NCI-H146 treated with DMSO at 0.1 percent for 48 hours (cell line): ENCODE measurements at regions not wholly inside any gene's neighbourhood (a gene's known extent, or its start where the extent isn't known, plus 50 kb on each side); places are given as distances from the start of the nearest gene placed in this dataset.

Source experiments
- DNase-seq: peaks from one replicate; lab custom pipeline; 2025; ENCODE audit not compliant: unreplicated experiment; lab: John Stamatoyannopoulos, UW

GRCh38 chr11:134915881-134916280 is 503.8 kb upstream of the B3GAT1 start:
- no peak for DNase-seq

GRCh38 chr11:134915212-134915611 is 503.2 kb upstream of the B3GAT1 start:
- no peak for DNase-seq

GRCh38 chr11:134913999-134914590 is 502.1 kb upstream of the B3GAT1 start:
- DNase-seq: no peak

GRCh38 chr11:134913391-134913790 is 501.3 kb upstream of the B3GAT1 start:
- DNase-seq: no peak

- no peak for DNase-seq
Measured at GRCh38 chr11:134911514-134912180, 499.6 kb upstream of the B3GAT1 start.

- no peak for DNase-seq
Measured at GRCh38 chr11:134908583-134908982, 496.5 kb upstream of the B3GAT1 start.

- DNase-seq: no peak
Measured at GRCh38 chr11:134907636-134908035, 495.6 kb upstream of the B3GAT1 start.

- no peak for DNase-seq
Measured at GRCh38 chr11:134906356-134906955, 494.4 kb upstream of the B3GAT1 start.

GRCh38 chr11:134905928-134906327 is 493.9 kb upstream of the B3GAT1 start:
- DNase-seq: no peak

- DNase-seq: no peak
Measured at GRCh38 chr11:134905517-134905916, 493.5 kb upstream of the B3GAT1 start.

GRCh38 chr11:134904103-134904790 is 492.2 kb upstream of the B3GAT1 start:
- no peak for DNase-seq

- no peak for DNase-seq
Measured at GRCh38 chr11:134901955-134902918, 490.2 kb upstream of the B3GAT1 start.

- DNase-seq: no peak
Measured at GRCh38 chr11:134901542-134901941, 489.5 kb upstream of the B3GAT1 start.

- DNase-seq: no peak
Measured at GRCh38 chr11:134893810-134894685, 482.0 kb upstream of the B3GAT1 start.

- DNase-seq: no peak
Measured at GRCh38 chr11:134890446-134890845, 478.4 kb upstream of the B3GAT1 start.

- no peak for DNase-seq
Measured at GRCh38 chr11:134889832-134890231, 477.8 kb upstream of the B3GAT1 start.

GRCh38 chr11:134888821-134889220 is 476.8 kb upstream of the B3GAT1 start:
- no peak for DNase-seq

- DNase-seq: no peak
Measured at GRCh38 chr11:134887896-134888295, 475.9 kb upstream of the B3GAT1 start.

- no peak for DNase-seq
Measured at GRCh38 chr11:134883484-134883883, 471.4 kb upstream of the B3GAT1 start.
